DMS153 treated with DMSO at 0.1 percent for 48 hours (cell line): ENCODE measurements at regions not wholly inside any gene's neighbourhood (a gene's known extent, or its start where the extent isn't known, plus 50 kb on each side); places are given as distances from the start of the nearest gene placed in this dataset.

Experiments
- DNase-seq: peaks from one replicate; lab custom pipeline; 2025; ENCODE audit not compliant: unreplicated experiment; lab: John Stamatoyannopoulos, UW

DNA sequence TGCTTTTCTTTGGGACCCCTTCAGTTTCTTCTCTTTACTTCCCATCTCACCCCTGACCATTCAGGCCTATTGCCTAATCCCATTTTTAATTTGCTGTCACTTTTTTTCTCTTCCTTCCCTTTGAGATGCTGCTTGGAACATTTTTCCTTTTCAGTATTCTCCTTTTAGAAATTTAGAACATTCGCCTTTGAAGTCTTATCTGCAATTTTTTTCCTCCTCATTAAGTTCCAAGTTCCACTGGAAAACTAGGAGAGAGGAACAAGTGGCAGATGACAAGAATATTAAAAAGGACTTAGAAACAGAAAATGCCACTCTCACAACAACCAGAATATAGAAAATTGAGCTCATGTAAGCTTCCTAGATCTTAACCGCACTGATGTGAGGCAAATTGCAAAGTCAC is 126.6 kb downstream of the PSMG1 start:
- no peak for DNase-seq

DNA sequence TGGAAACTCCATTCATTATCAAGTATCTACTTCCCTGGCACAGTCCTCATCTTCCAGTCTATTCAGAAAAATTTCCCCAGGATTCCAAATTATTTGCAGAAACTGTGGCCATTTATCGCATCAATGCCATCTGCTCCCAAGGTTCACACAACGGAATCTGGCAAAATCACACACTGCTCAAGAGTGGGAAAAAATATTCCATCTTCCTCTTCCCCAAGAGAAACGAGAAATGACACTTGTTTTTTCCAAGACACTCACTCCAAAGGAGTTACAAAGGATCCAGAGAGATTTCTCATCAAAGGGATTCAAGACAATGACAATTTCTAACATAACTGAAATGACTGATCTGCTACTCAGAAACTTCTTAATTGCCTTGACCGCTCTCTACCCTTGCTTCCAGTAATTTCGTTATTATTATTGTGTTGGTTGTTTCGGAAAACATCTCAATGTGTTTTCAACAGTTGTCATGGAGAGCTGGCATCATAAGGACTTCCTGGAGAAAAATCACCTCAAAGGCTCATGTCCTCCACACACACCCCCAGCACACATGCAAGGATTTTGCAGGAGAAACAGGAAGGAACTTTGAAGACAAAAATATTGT is 128.0 kb downstream of the PSMG1 start:
- DNase-seq, result no peak

DNA sequence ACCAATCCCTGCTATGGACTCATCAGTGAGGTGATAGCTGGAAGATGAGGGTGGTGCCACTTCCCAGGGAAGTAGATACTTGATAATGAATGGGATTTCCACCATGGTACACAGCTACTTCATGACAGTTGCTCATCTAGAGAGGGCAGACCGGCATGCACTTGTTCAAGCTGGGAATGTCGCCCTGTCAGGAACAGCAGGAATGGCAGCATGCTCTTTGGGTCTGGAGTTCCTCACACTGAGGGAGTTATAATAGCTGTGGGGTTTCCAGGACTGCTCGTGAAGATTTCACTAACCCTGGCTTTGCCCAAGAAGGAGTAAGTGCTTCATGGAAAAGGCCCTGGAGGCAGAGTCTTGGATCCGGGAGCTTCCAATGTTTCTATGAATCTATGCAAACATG is 129.2 kb downstream of the PSMG1 start:
- DNase-seq, result no peak

- no peak for DNase-seq
Observed at GRCh38 chr21:39053126-39053525, 130.1 kb downstream of the PSMG1 start.

DNA sequence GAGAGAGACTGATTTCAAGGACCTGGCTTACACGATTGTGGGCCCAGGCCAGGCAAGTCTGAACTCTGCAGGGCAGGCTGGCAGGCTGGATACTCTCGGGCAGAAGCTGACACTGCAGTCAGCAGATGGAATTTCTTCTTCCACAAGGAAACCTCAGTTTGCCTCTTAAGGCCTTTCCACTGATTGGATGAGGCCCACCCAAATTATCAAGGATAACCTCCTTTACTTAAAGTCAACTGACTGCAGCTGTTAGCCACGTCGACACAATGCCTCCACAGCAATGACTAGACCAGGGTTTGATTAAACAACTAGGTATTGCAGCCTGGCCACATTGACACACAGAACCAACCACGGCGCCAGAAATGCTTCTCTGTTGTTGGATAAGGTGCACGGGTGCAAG is 130.5 kb downstream of the PSMG1 start:
- DNase-seq, result no peak

DNA sequence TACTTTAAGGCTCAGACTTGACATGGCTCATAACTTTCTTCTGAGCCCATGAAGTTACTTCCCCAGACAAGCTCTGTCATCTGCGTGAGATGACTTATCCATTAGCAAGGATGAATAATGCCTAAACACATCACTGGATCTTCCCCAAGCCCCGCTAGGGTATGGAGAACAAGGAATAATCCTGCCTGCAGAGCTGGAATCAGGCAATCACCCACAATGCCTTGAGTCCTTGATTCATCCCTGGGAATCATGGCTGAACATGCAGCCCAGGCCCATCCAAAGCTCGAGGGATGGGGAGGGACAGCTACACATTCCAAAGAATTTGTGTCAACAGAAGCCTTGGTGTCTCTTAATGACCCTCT is 131.7 kb downstream of the PSMG1 start:
- no peak for DNase-seq

DNA sequence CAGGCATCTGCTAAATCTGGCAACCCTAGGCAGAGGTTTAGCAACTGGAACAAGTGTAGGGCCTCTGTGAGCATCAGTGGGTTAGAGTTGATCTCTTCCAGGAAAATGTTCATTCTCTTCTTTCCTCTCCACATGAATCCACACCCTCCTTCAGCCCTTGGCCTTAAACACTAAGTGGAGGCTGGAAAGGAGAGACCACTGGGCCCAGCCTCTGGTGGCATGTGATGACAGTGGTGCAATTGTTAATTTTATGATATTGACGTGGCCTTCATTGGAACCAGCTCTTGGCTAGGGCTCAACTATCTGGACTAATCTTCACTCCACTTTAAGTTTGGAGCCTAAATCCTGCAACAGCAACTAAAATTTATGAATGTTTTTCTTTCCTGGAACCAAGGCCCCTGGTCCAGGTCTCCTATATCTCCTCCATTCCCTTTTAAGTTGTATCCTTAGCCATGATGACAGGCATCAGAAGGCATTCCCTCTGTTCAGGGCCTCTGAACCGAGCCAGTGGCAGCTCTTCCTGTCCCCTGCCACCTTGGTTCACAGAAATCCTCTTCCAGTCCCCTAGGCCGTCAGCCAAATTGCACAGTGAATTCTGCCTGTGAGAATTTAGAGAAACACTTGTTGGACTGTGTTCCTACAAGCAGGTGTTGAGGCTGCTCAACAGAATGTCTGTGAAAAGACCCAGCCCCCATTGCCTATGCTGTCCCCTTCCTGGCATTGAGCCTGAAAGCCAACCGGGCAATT is 132.2 kb downstream of the PSMG1 start:
- DNase-seq, result no peak

DNA sequence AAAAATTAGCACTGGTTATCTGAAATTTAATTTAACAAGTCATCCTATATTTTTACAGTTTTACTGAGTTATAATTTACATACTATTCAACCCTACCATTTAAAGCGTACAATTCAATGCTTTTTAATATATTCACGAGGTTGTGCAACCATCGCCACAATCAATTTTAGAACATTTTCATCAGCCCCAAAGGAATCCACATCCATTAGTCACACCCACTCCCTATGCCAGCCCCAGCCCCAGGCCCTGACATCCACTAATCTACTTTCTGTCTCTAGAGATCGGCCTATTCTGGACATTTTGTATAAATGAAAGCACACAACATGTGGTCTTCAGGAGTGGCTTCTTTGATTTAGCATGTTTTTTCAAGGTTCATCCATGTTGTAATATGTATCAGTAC is 134.7 kb downstream of the PSMG1 start:
- no peak for DNase-seq

GRCh38 chr21:39048064-39048463 is 135.2 kb downstream of the PSMG1 start:
- peak; percentile 74 for DNase-seq

GRCh38 chr21:39047046-39047445 is 136.2 kb downstream of the PSMG1 start:
- no peak for DNase-seq

DNA sequence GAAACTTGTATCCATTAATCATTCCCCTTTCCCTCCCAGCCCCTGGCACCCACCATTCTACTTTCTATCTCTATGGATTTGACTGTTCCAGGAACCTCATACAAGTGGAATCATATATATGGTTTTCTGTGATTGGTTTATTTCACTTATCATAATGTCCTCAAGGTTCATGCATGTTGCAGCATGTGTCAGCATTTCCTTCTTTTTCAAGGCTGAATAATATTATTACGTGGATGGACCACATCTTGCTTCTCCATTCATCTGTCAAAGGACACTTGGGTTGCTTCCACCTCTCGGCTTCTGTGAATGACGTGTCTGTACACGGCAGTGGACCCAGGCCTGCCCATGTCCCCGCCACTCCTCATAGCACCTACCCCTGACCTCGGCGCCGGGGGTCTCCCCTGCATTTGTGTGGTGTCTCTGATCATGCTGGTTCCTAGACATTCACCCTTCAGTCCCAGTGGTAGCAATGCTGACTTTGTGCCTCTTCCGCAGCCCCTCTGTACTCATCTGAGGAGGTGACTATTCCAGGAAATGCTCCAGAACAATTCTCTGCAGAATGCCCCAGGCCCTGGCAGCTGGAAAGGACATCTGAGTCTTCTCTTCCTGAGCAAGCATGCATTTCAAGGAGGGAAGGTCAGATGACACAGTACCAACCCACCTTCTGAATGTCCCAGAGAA is 136.9 kb downstream of the PSMG1 start:
- DNase-seq, result no peak

DNA sequence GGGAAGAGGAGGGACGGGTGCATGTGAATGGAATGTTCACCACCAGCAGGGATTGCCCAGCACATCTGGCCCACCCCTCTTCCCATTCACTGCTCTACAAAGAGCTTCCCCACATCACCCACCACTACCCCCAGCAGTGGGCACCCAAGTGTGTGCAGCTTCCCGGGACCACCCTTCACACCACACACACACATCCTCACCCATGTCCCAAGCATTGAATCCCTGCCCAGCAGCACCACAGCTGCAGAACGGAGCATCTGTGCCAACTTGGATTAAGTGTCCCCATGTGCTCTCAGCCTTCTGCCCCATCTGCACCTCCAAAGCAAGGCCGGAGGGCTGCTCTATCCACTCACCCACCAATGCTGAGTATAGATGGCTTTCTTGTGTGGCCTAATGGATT is 141.4 kb downstream of the PSMG1 start:
- DNase-seq, result no peak

- no peak for DNase-seq
Observed at GRCh38 chr21:39040494-39041110, 142.6 kb downstream of the PSMG1 start.

DNA sequence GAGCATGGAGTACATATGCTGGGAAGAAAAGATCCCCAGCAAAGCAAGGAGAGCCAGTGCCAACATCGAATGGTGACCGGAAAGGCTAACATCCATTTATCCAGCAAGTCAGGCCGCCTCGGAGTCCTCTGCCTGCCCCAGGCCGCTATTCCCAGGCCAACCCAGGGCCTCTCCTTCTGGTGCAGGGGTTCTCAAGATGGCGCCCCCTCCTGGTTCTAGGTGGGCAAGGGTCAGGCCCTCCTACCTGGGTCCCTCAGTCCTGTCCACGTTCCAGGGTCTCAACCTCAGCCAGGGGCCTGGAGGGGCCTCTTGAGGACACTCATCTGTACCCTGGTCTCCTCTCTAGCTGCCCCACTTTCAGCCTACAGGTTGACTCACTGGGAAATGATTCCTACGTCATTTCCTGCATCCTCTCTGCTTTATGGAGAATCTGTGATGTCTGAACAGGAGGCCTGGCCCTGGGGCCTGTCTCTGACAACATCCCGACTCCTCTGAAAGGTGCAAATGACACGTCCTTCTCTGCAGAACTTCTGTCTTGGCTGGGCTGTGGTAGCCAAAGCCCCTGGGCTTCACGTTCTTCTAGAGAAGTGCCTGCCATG is 145.3 kb downstream of the PSMG1 start:
- DNase-seq, result no peak

GRCh38 chr21:39036581-39036980 is 146.7 kb downstream of the PSMG1 start:
- no peak for DNase-seq

DNA sequence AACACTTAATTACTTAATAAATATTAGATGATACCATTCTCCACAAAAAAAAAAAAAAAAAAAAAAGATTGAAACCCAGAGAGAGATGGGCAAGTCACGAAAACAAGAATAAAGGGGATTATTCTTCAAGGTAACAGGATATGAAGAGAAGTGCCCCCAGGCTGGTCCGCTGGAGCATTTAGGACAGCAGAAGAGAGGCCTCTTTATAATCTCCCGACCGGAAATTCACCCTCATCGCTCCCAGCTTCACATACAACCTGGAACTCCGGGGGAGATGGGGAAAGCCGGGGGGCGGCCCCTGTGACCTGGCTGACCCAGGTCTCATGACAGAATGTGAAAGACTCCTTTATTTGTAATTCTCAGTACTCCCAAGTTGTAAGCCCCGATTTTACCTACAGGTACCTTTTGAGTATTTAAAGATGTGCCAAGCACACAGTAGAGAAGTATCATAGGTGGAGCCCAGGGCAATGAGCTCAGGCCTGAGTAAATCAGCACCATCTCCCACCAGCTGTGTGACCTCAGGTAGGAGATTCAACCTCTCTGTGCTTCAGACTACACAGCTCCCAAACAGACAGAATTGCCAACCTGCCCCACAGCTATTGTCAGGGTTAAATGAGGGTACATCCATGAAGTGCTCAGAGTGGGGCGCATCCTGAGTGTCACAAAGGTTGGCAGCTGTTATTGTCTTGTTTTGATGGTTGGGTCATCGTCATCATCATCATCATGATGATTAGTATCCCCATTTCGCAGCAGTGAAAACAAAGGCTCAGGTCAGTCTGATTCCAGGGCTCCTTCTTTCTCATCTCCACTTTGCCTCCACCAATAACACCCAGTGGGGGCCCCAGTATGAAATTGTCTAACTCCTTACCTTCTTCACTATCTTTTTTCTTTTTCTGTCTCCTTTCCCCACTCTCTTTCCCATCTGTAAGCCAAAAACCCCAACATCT is 148.4 kb downstream of the PSMG1 start:
- no peak for DNase-seq

DNA sequence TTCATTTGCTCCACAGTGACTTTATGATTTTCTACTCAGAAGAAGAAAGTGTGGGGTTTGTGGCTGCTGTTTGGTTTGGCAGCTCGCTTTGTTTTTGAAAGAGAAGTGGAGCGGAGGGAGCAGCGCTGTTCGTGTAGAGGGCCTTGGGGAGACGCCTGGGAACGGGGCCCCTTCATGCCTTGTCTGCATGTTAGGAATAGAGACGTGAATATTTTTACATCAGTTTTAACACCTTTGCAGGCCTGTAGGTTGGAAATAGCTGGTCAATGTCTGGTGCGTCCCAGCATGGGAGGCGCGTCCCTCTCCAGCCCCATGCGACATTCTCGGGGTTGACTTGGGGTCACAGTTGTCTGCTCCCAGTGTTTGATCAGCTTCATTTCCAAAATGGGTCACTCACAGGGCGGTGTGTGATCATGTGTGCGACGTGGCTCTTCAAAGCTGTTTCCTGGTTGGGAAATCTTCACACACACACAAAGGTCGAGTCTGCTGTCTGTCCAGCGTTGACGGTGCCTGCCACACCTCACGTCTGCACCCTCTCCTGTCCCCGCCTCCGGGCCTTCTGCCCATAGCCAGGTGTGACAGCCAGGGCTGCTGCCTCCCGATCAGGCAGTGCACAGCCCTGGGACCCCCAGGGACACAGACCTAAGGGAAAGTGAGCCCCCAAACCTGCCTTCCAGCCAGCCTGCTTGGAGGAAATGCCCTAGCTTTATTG is 149.2 kb downstream of the PSMG1 start:
- peak; percentile 68 for DNase-seq

- no peak for DNase-seq
Observed at GRCh38 chr21:39029900-39030884, 153.1 kb downstream of the PSMG1 start.
